NCI-H345 treated with DMSO at 0.1 percent for 48 hours (cell line): ENCODE measurements at regions not wholly inside any gene's neighbourhood (a gene's known extent, or its start where the extent isn't known, plus 50 kb on each side); places are given as distances from the start of the nearest gene placed in this dataset.

ENCODE experiments used
- DNase-seq: peaks from one replicate; lab custom pipeline; 2025; ENCODE audit not compliant: unreplicated experiment; lab: John Stamatoyannopoulos, UW

DNA sequence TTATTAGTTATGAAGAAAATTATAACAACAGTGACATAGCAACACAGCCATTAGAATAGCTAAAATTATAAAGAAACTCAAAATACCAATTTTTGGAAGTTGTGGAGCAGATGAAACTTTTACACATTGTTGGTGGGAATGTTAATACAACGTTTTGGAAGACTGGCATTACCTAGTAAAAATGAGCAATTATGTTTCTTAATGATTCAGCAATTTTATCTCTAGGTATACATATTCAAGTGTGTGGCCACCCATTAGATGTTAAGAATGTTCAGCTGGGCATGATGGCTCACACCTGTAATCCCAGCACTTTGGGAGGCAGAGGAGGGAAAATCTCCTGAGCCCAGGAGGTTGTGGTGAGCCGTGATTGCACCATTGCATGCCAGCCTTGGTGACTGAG, 78.8 kb downstream of the INSIG2 start:
- DNase-seq: no peak

DNA sequence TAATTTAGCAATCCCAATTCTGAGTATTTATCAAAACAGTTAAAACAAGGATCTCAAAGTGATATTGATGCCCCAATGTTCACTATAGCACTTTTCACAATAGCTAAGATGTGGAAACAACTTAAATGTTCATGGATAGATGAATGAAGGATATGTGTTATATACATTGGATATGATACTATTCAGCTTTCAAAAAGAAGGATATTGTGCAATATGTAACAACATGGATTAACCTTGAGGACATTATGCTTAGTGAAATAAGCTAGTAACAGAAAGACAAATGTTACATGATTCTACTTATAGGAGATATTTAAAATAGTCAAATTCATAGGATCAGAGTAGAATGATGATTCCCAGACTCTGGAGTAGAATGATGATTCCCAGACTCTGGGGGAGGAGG, 78.0 kb downstream of the INSIG2 start:
- no peak for DNase-seq

DNA sequence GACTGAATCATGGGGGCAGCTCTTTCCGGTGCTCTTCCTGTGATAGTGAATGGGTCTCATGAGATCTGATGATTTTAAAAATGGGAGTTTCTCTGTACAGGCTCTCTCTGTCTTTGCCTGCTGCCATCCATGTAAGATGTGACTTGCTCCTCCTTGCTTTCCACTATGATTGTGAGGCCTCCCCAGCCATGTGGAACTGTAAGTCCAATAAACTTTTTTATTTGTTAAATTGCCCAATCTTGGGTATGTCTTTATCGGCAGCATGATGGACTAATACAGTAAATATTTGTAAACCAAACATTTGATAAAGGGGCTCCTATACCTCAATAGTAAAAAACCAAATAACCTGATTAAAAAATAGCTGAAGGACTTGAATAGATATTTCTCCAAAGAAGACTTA, 77.3 kb downstream of the INSIG2 start:
- DNase-seq: no peak
